Uterus (tissue), 2 donors: ENCODE measurements at regions not wholly inside any gene's neighbourhood (a gene's known extent, or its start where the extent isn't known, plus 50 kb on each side); places are given as distances from the start of the nearest gene placed in this dataset.

Source experiments
- CTCF ChIP-seq, 4 experiments: fragments of 200-600 bp in 2 of 4; fragments of 450-650 bp in 2 of 4; sonication (generic) in 2 of 4; IDR thresholded peaks; one replicate each; pipeline ENCODE4 v1.5.1; 2016 to 2019; ENCODE audit warnings: antibody characterized with exemption in 4 of 4, mild to moderate bottlenecking in 2 of 4, moderate library complexity in 1 of 4
- POLR2A ChIP-seq, 2 donors: fragments of 450-650 bp; IDR thresholded peaks; one replicate each; pipeline ENCODE4 v1.6.1; 2016; ENCODE audit warnings: antibody characterized with exemption in 2 of 2, mild to moderate bottlenecking in 1 of 2, moderate library complexity in 1 of 2

GRCh38 chr12:114913871-114914801 lies 230.2 kb upstream of the TBX3 start:
- no peak for TF ChIP-seq CTCF (IDR thresholded peaks at IDR 0.05)
- no peak for TF ChIP-seq POLR2A (IDR thresholded peaks at IDR 0.05)
